GM18520 (cell line): ENCODE measurements at regions not wholly inside any gene's neighbourhood (a gene's known extent, or its start where the extent isn't known, plus 50 kb on each side); places are given as distances from the start of the nearest gene placed in this dataset.
"Not testable (repeated sequence)": the region's sequence is repeated elsewhere in the genome, so short reads cannot be mapped to it uniquely, and the experiment has no call there.

Experiments used
- ATAC-seq: cut with Tn5 transposase; IDR thresholded peaks from one replicate; pipeline ENCODE4 v1.9.1; 2021; ENCODE audit not compliant: unreplicated experiment

- no peak for ATAC-seq
These were observed 160.2 kb downstream of the SH2D4B start for GRCh38 chr10:80697926-80698325.

- peak; percentile 89 for ATAC-seq
These were observed 161.9 kb downstream of the SH2D4B start for GRCh38 chr10:80699602-80700039.

DNA sequence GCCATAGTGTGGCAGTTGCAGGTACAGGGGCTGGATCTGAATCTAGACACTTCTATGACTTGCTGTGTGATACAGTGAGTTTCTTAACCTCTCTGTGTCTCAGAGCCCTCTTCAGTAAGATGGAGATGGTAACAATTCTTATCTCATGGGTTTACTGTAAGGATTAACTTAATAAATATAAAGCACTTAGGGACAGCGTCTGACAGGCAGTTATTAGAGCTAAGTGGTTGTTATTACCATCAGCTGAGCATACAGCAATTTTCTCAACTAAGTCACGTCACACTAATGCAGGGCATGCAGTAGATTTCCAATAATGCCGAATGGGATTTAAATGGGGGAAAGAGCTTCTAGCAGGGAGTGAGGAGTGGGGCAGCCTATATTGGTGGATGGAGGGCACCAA, 162.6 kb downstream of the SH2D4B start:
- ATAC-seq: no peak

- ATAC-seq: no peak
These were observed 163.2 kb downstream of the SH2D4B start for GRCh38 chr10:80700760-80701444.

GRCh38 chr10:80701706-80702105, 164.0 kb downstream of the SH2D4B start:
- ATAC-seq: no peak

DNA sequence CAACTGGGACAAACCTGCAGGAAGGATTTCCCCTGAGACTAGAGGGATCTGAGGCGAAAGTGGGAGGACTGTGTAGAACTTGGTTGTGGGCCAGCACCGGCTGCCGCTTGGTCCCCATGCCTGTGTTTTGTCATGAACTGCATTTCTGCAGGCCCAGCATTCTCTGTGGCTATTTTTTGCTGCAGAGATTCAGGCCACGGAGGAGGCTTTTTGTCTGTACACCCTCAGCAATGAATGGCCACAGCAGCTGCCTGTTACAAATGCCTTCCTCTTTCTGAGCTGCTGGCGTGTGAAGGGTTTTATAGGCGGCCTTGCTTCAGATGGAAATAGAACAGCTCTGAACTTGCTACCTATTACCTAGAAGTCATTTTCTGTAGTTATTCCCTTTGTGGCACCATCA, 164.4 kb downstream of the SH2D4B start:
- no peak for ATAC-seq

- ATAC-seq: no peak
These were observed 168.2 kb downstream of the SH2D4B start for GRCh38 chr10:80705899-80706298.

- ATAC-seq: no peak
These were observed 170.5 kb downstream of the SH2D4B start for GRCh38 chr10:80708185-80708584.

GRCh38 chr10:80708808-80709207, 171.1 kb downstream of the SH2D4B start:
- ATAC-seq: no peak

DNA sequence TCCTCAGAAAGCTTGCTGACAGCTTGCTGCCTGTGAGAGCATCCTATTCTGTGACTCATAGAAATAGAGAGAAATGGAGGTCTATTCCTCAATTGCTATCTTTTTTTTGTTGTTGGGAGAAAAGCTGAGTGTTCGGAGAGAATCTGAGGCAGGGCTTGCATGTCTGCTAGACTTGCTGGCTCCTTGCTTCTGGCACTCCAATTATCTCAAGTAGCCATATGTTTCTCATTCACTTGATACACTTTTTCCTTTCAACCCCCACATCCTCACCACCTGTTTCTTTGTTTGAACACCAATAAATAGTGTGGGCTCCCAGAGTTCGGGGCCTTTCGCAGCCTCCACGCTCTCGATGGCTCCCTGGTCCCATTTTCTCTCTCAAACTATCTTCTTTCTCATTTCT, 172.2 kb downstream of the SH2D4B start:
- ATAC-seq: no peak

- ATAC-seq: no peak
These were observed 175.8 kb downstream of the SH2D4B start for GRCh38 chr10:80713398-80713928.

GRCh38 chr10:80714566-80714965, 176.9 kb downstream of the SH2D4B start:
- ATAC-seq: no peak

- ATAC-seq: no peak
These were observed 180.3 kb downstream of the SH2D4B start for GRCh38 chr10:80718024-80718423.

- no peak for ATAC-seq
These were observed 182.2 kb downstream of the SH2D4B start for GRCh38 chr10:80719935-80720334.

- ATAC-seq: no peak
These were observed 182.8 kb downstream of the SH2D4B start for GRCh38 chr10:80720549-80720948.

- not testable (repeated sequence) for ATAC-seq
These were observed 190.7 kb downstream of the SH2D4B start for GRCh38 chr10:80728354-80728753.

GRCh38 chr10:80729896-80730295, 192.2 kb downstream of the SH2D4B start:
- ATAC-seq: no peak

DNA sequence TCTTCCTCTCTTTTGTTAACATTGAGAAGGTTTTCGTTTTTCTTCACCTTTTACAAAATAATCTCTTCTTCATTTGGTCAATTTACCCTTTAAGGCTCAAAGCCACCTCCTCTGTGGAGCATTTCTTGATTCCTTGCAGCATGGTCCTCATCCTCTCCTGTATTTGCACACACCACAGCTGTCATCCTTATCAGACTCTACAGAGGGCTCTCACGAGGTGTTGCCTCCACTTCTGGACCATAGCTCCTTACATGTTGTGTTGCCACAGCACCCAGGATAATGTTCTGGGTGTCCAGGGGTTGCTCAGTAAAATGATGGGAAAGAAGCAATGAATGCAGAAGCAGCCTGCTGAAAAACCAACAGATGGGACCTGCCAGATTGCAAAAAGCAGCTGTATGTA, 192.8 kb downstream of the SH2D4B start:
- no peak for ATAC-seq

GRCh38 chr10:80734589-80734988, 196.9 kb downstream of the SH2D4B start:
- no peak for ATAC-seq

DNA sequence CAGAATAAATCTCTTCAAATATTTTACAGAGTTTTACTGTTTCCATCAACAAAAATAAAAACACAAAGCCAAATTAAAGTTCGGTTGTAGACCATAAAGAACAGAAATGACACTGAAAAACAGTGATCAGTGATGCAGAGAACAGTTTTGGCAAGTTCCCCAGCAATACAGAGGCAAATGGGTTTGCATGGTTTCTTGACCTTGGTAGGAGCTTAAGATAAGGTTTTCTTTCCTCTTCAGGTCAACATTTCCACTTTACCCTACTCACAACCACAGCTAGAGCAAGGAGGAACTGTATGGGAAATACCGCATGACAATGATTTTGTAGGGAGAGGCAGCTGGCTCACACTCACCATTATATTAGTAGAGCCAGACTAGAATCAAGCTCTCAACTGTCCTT, 199.5 kb downstream of the SH2D4B start:
- no peak for ATAC-seq

GRCh38 chr10:80739328-80739727, 201.6 kb downstream of the SH2D4B start:
- no peak for ATAC-seq

GRCh38 chr10:80739963-80740715, 202.4 kb downstream of the SH2D4B start:
- ATAC-seq: no peak
